SK-N-SH (cell line): ENCODE measurements at regions not wholly inside any gene's neighbourhood (a gene's known extent, or its start where the extent isn't known, plus 50 kb on each side); places are given as distances from the start of the nearest gene placed in this dataset.

ENCODE experiments used
- CTCF ChIA-PET: fragments of 300-600, 350-600 bp; formaldehyde crosslinking; extraction: SDS; loops from one replicate; lab custom pipeline; 2021; lab: Yijun Ruan, JAX
- POLR2A ChIA-PET: fragments of 350-600 bp; sonication (Branson Sonifier 250); formaldehyde crosslinking; extraction: SDS; loops from one replicate; lab custom pipeline; 2020; ENCODE audit warnings: antibody characterized with exemption, inconsistent platforms; lab: Yijun Ruan, JAX
- DNase-seq: peaks from one replicate; pipeline ENCODE4 v3.0.0; 2012
- H2AFZ ChIP-seq: fragments of 200-600 bp; sonication (generic); 2 replicates; pipeline ENCODE4 v1.8.1; 2016; ENCODE audit warnings: antibody characterized with exemption, mild to moderate bottlenecking, low read depth
- H3F3A ChIP-seq: fragments of 200-600 bp; sonication (generic); replicated peaks from 2 replicates; pipeline ENCODE3; 2016; ENCODE audit warnings: antibody characterized with exemption, mild to moderate bottlenecking; ENCODE audit not compliant: insufficient read depth
- H3K27ac ChIP-seq, 2 experiments: fragments of 200-500 bp in 1 of 2; fragments of 200-600 bp in 1 of 2; sonication (Bioruptor generic) in 1 of 2; sonication (generic), shearing (Covaris generic) in 1 of 2; 2 replicates each; pipeline versions ENCODE4 v1.5.1 to v1.6.1; 2014 to 2016; ENCODE audit warnings: low read depth in 2 of 2, inconsistent platforms in 1 of 2, low read length in 1 of 2, mild to moderate bottlenecking in 1 of 2, mixed read lengths in 1 of 2
- H3K27me3 ChIP-seq: fragments of 200-600 bp; sonication (generic), shearing (Covaris generic); 2 replicates; pipeline ENCODE4 v1.6.1; 2016; ENCODE audit warnings: mixed run types; ENCODE audit not compliant: insufficient read depth
- H3K36me3 ChIP-seq, 2 experiments: fragments of 200-500 bp in 1 of 2; fragments of 200-600 bp in 1 of 2; sonication (Bioruptor generic) in 1 of 2; sonication (generic) in 1 of 2; replicated peaks in 1 of 2; 2 replicates each; pipeline versions ENCODE3 to v1.5.1; 2014 to 2016; ENCODE audit warnings: low read length in 1 of 2, mild to moderate bottlenecking in 1 of 2; ENCODE audit not compliant: insufficient read depth in 2 of 2, control insufficient read depth in 1 of 2
- H3K4me1 ChIP-seq, 2 experiments: fragments of 200-500 bp in 1 of 2; fragments of 200-600 bp in 1 of 2; sonication (Bioruptor generic) in 1 of 2; sonication (generic), shearing (Covaris generic) in 1 of 2; 2 replicates each; pipeline versions ENCODE4 v1.5.1 to v1.6.1; 2014 to 2016; ENCODE audit warnings: low read depth in 1 of 2, low read length in 1 of 2, mixed run types in 1 of 2; ENCODE audit not compliant: insufficient read depth in 2 of 2, control insufficient read depth in 1 of 2
- H3K4me2 ChIP-seq: fragments of 200-600 bp; sonication (generic), shearing (Covaris generic); 2 replicates; pipeline ENCODE4 v1.6.1; 2017; ENCODE audit warnings: mixed run types
- H3K4me3 ChIP-seq, 2 experiments: fragments of 200-500 bp in 1 of 2; fragments of 200-600 bp in 1 of 2; sonication (Bioruptor generic) in 1 of 2; sonication (generic), shearing (Covaris generic) in 1 of 2; 2 replicates each; pipeline versions ENCODE4 v1.5.1 to v1.8.1; 2014 to 2016; ENCODE audit warnings: low read depth in 2 of 2, inconsistent platforms in 1 of 2, low read length in 1 of 2, mild to moderate bottlenecking in 1 of 2, mixed read lengths in 1 of 2, moderate library complexity in 1 of 2
- H3K79me2 ChIP-seq: fragments of 200-600 bp; sonication (generic); 2 replicates; pipeline ENCODE4 v1.8.1; 2017; ENCODE audit warnings: mild to moderate bottlenecking; ENCODE audit not compliant: insufficient read depth
- H3K9ac ChIP-seq: fragments of 200-600 bp; sonication (generic); 2 replicates; pipeline ENCODE4 v1.6.1; 2017; ENCODE audit warnings: mixed run types
- H3K9me2 ChIP-seq: fragments of 200-600 bp; sonication (generic); 2 replicates; pipeline ENCODE4 v1.6.1; 2017; ENCODE audit warnings: mixed run types
- H3K9me3 ChIP-seq: fragments of 200-600 bp; sonication (generic); 2 replicates; pipeline ENCODE4 v1.6.1; 2017; ENCODE audit warnings: mixed run types, mild to moderate bottlenecking, moderate library complexity
- H4K20me1 ChIP-seq: fragments of 200-600 bp; sonication (generic); 2 replicates; pipeline ENCODE4 v1.6.1; 2017; ENCODE audit warnings: mild to moderate bottlenecking, mixed run types; ENCODE audit not compliant: insufficient read depth
- CHD2 ChIP-seq: fragments of 150-350 bp; IDR thresholded peaks from 2 replicates; pipeline ENCODE4 v1.6.1; 2018; ENCODE audit warnings: low read length; ENCODE audit not compliant: partially characterized antibody
- EP300 ChIP-seq, 2 experiments: IDR thresholded peaks; 2 replicates each; pipeline versions ENCODE4 v1.4.0 to v1.6.1; 2012; ENCODE audit warnings: borderline replicate concordance in 1 of 2, low read depth in 1 of 2, low read length in 1 of 2
- FOSL2 ChIP-seq: IDR thresholded peaks from 2 replicates; pipeline ENCODE4 v1.4.0; 2012; ENCODE audit warnings: low read depth, mild to moderate bottlenecking, moderate library complexity, borderline replicate concordance
- FOXJ3 ChIP-seq: sonication (generic); formaldehyde crosslinking; IDR thresholded peaks from 2 replicates; pipeline ENCODE4 v1.5.1; 2020; ENCODE audit warnings: mild to moderate bottlenecking, missing genetic modification reagents
- GATA2 ChIP-seq: sonication (generic); formaldehyde crosslinking; IDR thresholded peaks from 2 replicates; pipeline ENCODE4 v1.5.0; 2020; ENCODE audit warnings: mild to moderate bottlenecking, missing genetic modification reagents
- MEF2A ChIP-seq: IDR thresholded peaks from 2 replicates; pipeline ENCODE4 v1.4.0; 2012; ENCODE audit warnings: low read depth, borderline replicate concordance
- MXI1 ChIP-seq: IDR thresholded peaks from 2 replicates; pipeline ENCODE4 v1.6.1; 2012; ENCODE audit warnings: mild to moderate bottlenecking, low read depth, low read length, improper control_type of control experiment
- POLR2AphosphoS5 ChIP-seq: IDR thresholded peaks from 2 replicates; pipeline ENCODE4 v1.6.1; 2012; ENCODE audit warnings: low read depth, low read length
- REST ChIP-seq: IDR thresholded peaks from 2 replicates; pipeline ENCODE4 v1.6.1; 2012; ENCODE audit warnings: mild to moderate bottlenecking, low read depth, low read length, moderate library complexity
- RFX5 ChIP-seq: IDR thresholded peaks from 2 replicates; pipeline ENCODE4 v1.6.1; 2012; ENCODE audit warnings: mild to moderate bottlenecking, improper control_type of control experiment, low read length
- SIN3A ChIP-seq: IDR thresholded peaks from 2 replicates; pipeline ENCODE4 v1.6.1; 2012; ENCODE audit warnings: low read depth, mild to moderate bottlenecking, low read length, moderate library complexity, borderline replicate concordance
- SMC3 ChIP-seq: IDR thresholded peaks from 2 replicates; pipeline ENCODE4 v1.6.1; 2012; ENCODE audit warnings: low read depth, low read length, improper control_type of control experiment
- WGBS: methylation state at CpG from one replicate; pipeline ENCODE4 v1.1.6; 2017; ENCODE audit warnings: low lambda C conversion rate; 5-methylcytosine and 5-hydroxymethylcytosine counted together

GRCh38 chr2:205895981-205896655 is 189.9 kb downstream of the INO80D start:
- no peaks in the 10 kb centered on the region for H4K20me1 ChIP-seq

GRCh38 chr2:205892665-205893259 is 193.2 kb downstream of the INO80D start:
- H2AFZ ChIP-seq: no peak overlapping the region
- 73% methylated on average over 17 of the region's 17 CpGs for WGBS
- H3K4me1 ChIP-seq: peaks cover 0 to 22% of the 10 kb centered on the region in 2 experiments; a peak in 2 of 4 replicates
- CTCF ChIA-PET: interaction anchor here (0.6 to 2.0 kb wide), 2 partner anchors 30 to 33 kb away, joined by 3 to 6 read pairs; no protein-coding TSS in a partner anchor
- no peaks in the 10 kb centered on the region for H3K79me2 ChIP-seq
- no peak overlapping the region for H3K9ac ChIP-seq
- no peaks in the 10 kb centered on the region for H3K27me3 ChIP-seq
- TF ChIP-seq SMC3 (no peak), CHD2 (no peak), REST (no peak), FOXJ3 (CRISPR knock-in tag) (no peak), FOSL2 (no peak)
- TF ChIP-seq, all 33 proteins: peak for 0
- Histone ChIP-seq H3K36me3 (no peaks in the 10 kb centered on the region), H3K9me2 (no peaks in the 10 kb centered on the region), H3K27ac (no peak overlapping the region), H3K4me3 (no peak overlapping the region), H3K9me3 (no peaks in the 10 kb centered on the region), H3K4me2 (no peak overlapping the region), H4K20me1 (no peaks in the 10 kb centered on the region), H3F3A (no peaks in the 10 kb centered on the region)
- POLR2A ChIA-PET: no interaction called here
- no peak for DNase-seq

More at GRCh38 chr2:205895981-205896655, 189.9 kb downstream of the INO80D start:
- no peak overlapping the region for H2AFZ ChIP-seq
- no peaks in the 10 kb centered on the region for H3F3A ChIP-seq
- H3K9ac ChIP-seq: no peak overlapping the region
- 32% methylated on average over 8 of the region's 9 CpGs for WGBS
- no peak overlapping the region for H3K4me3 ChIP-seq
- peak; percentile 63 for DNase-seq
- peak overlapping the region in 1 of 2 experiments; percentile 54; a peak in 2 of 4 replicates for H3K27ac ChIP-seq
- no peaks in the 10 kb centered on the region for H3K9me2 ChIP-seq
- no peak for TF ChIP-seq FOSL2
- no peak for TF ChIP-seq CHD2
- TF ChIP-seq MXI1: no peak
- TF ChIP-seq SIN3A: no peak
- no peak for TF ChIP-seq RFX5
- 0 out of 2 replicates have a peak, but pooled peaks have one; percentile 10 for TF ChIP-seq GATA2 (CRISPR knock-in tag)
- no peak for TF ChIP-seq POLR2AphosphoS5
- no peak for TF ChIP-seq MEF2A
- peak in 1 of 2 experiments; percentile 24; a peak in 1 of 4 replicates for TF ChIP-seq EP300 (IDR thresholded peaks at IDR 0.05; ENCODE audit: borderline replicate concordance in 1 of 2, low read depth in 1 of 2, low read length in 1 of 2)
- no peaks in the 10 kb centered on the region for H3K36me3 ChIP-seq
- H3K9me3 ChIP-seq: no peaks in the 10 kb centered on the region
- no peaks in the 10 kb centered on the region for H3K79me2 ChIP-seq
- peaks cover 0 to 22% of the 10 kb centered on the region in 2 experiments; a peak in 2 of 4 replicates for H3K4me1 ChIP-seq
- ChIA-PET CTCF (no interaction called here), POLR2A (no interaction called here)
- no peaks in the 10 kb centered on the region for H3K27me3 ChIP-seq
- H3K4me2 ChIP-seq: no peak overlapping the region
